GM11168 (cell line): ENCODE measurements at regions not wholly inside any gene's neighbourhood (a gene's known extent, or its start where the extent isn't known, plus 50 kb on each side); places are given as distances from the start of the nearest gene placed in this dataset.

ENCODE experiments used
- in situ Hi-C: fragments of 300-500 bp; cut with MboI; formaldehyde crosslinking; loops from one replicate; pipeline ENCODE4 v1.12.0; 2022; ENCODE audit warnings: low sequenced_read_pairs; ENCODE audit not compliant: unreplicated experiment

GRCh38 chr5:74304536-74304935 is 336.0 kb downstream of the ENC1 start:
- in situ Hi-C loops: no loop called here

GRCh38 chr5:74303578-74303977 is 336.9 kb downstream of the ENC1 start:
- in situ Hi-C loops: no loop called here

GRCh38 chr5:74301576-74301975 is 339.0 kb downstream of the ENC1 start:
- in situ Hi-C loops: no loop called here

DNA sequence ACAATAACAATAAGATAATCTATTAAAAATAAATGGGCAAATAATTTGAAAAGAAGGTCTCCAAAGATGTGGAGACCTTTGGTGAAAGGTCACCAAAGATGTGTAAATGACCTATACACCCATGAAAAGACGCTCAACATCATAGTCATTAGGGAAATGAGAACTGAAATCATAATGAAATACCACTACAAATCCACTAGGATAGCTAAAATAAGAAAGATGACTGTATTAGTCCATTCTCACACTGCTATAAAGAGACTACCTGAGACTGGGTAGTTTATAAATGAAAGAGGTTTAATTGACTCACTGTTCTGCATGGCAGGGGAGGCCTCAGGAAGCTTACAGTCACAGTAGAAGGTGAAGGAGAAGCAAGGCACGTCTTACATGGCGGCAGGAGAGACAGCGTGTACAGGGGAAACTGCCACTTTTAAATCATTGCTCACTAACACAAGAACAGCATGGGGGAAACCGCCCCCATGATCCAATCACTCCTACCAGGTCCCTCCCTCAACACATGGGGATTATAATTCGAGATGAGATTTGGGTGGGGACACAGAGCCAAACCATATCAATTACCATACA is 339.6 kb downstream of the ENC1 start:
- in situ Hi-C loops: no loop called here

DNA sequence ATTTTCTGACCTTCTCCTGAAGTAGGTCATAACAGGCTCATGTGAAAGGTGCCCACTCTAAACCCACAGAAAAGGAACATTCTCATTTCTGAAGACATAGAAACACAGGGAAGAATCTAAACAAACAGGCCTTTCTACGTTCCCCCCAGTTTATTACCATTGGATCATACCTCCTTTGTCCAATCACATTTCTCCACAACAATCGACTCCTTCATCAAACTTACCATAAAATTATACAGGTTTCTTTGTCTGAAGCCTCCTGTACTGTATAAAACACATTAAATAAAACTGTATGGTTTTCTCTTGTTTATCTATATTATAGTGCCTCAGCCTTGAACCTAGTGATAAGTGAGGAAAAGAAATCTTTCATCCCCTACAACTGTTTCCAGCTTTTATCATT is 340.7 kb downstream of the ENC1 start:
- in situ Hi-C loops: no loop called here

DNA sequence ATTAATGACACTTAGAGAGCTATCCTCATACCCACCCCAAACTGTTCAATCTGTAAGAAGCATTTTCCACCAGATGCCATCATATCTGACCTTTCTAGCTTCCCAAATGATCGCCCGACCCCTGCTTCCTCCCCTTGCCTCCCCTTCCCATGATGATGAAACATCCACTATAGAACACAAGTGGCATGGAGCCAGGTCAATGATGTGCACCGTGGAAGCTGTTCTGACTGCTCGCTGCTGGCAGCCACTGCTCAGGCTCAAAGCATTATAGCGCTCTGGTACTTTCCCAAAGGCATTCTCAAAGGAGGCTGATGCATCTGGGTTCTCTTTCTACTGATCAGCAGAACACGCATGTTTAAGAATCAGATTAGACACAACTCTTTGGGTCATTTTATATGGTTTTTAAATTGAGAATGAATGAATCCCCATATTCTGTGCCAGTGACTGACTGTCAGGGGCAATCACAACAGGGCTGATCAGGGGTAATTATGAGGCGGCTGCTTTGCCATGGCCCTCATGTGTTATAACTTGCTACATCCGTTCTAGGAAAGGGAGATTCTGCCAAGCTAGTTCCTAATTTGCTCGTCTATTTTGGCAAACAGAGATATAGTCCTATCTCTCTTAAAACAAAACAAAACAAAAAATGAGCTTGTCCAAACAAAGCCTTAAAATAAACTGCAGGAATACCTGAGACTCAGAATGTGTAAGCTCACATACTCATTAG is 343.7 kb downstream of the ENC1 start:
- in situ Hi-C loops: no loop called here

GRCh38 chr5:74295676-74296075 is 344.9 kb downstream of the ENC1 start:
- in situ Hi-C loops: no loop called here

- in situ Hi-C loops: no loop called here
These were observed 345.4 kb downstream of the ENC1 start for GRCh38 chr5:74295141-74295540.

- in situ Hi-C loops: no loop called here
These were observed 346.3 kb downstream of the ENC1 start for GRCh38 chr5:74294231-74294705.

DNA sequence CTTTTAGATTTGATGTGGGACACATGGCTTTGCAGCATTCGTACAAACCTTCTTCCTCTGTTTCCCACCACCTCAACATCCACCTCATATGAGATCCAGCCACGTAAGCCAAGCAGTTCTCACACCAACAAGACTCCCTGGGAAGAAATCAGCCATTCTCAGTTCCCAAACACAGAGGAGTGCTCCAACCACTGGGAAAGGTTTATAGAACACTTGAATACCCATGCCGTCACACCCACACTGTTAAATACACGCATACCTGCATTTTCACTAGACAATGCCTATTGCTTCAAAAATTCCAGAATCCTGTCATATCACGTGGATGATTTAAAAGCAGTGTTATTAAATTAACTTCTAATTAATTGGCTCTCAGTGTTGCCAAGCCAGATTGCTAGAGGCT is 347.3 kb downstream of the ENC1 start:
- in situ Hi-C loops: no loop called here

DNA sequence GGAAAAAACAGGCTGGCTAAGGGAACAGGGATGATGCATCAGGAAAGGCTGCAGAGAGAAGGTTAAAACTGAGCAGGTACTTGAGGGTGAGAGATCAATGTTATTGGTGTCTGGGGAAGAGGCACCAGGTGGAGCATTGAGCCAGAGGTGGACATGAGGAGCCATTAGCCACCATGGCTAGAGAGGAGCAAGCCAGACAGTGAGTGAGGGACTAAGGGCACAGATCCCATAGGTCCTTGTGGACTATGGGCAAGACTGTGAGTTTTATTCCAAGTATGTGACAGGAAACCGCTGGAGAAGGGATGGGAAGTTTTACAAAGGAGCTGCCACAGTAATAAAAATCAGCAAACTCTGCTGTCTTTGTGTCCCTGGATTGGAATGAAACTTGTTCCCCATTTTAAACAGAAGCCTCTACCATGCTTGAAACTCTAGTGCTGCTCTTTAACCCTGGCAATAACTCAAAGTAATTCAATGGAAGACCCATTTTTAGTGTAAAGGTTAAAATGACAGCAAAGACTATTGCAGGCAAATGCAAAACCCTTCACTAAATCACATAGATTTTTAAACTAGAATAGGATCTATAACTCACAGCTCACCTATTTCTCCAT is 349.8 kb downstream of the ENC1 start:
- in situ Hi-C loops: no loop called here

GRCh38 chr5:74289691-74290090 is 350.8 kb downstream of the ENC1 start:
- in situ Hi-C loops: no loop called here

- in situ Hi-C loops: no loop called here
These were observed 351.3 kb downstream of the ENC1 start for GRCh38 chr5:74289238-74289637.

DNA sequence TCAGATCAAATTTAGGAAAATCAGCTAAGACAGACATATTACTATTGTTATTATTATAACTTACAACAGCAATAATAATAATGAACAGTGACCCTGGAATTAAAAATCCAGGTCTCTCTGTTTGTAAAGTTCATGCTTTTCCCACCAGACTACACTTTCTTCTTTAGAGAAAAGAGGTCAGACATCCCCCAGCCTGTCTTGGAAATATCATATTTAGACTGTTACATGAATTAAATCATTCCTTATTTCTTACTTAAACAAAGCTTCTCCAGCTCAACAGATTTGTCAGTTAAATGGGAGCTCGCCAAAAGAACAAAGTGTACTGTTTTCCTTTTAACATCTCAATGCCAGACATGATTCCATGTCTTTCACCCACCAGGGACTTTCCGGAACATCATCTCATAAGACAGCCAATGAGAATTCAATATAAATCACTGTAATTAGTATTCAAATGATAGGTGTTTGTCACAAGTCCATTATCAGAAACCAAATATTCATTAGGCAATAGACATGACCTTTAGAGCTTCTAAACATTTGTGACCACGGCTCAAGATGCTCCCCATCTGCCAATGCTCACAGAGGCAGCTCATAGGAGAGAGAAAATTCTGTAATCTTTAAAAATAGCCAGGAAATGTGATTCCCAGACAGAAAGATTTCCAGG is 351.9 kb downstream of the ENC1 start:
- in situ Hi-C loops: no loop called here

DNA sequence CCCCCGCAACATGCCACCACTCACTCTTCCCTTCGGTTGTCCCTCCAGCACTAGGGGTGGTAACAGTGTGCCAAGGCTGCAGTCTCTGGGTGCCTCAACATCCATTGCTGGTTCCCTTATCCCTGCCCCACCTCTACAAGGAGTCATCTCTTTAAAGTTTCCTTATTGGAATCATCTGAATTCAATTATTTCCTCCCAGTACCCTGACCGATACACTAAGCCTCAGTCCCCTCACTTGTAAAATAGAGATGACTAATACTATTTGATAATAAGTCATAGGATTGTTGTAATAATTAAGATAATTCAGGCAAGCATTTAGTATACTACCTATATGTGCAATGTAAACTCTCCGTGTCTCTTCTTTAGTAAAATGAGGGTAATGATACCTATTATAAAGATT is 352.5 kb downstream of the ENC1 start:
- in situ Hi-C loops: no loop called here

DNA sequence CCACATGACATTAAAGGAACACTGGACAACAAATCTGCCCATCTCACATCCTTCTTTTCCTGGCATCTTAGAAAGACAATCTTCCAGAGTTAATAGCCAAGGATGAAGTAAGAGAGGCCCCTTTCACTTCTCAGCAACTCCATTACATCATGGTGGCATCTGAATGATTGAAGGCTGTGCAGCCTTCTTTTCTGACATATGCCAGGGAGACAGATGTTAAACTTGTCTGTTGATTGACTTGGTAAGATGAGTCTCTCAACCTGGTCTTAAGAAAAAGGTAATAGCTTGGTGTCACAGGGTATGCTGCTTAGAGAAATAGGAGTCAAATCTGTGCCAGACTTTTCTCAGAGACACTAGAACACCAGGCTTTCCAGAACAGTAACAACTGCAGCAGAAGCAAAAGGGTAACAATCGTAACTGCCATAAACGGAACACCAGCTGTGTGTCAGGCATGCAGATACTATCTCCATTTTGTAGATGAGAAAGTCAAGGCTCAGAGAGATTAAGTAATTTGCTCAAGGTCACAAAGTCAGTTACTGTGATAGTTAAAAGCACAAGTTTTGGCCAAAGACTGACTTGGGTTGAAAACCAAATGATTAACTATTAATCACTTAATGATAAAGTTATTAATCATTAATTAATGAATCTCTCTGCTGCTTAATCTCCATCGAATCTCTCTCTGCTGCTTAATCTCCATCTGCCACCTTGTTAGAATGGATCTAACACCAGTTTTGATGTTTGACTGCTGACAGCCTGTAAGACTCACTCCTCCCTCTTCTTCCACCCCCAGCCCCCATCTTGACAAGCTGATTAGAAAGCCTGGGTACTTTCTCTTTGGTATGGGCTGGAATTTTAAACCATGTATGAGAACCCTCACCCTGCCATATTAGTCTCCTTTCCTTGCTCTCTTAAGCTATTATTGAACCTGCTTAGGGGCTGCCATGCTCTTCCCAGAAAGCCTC is 353.5 kb downstream of the ENC1 start:
- in situ Hi-C loops: no loop called here

GRCh38 chr5:74285675-74286280 is 354.8 kb downstream of the ENC1 start:
- in situ Hi-C loops: no loop called here

GRCh38 chr5:74282490-74282889 is 358.0 kb downstream of the ENC1 start:
- in situ Hi-C loops: no loop called here

DNA sequence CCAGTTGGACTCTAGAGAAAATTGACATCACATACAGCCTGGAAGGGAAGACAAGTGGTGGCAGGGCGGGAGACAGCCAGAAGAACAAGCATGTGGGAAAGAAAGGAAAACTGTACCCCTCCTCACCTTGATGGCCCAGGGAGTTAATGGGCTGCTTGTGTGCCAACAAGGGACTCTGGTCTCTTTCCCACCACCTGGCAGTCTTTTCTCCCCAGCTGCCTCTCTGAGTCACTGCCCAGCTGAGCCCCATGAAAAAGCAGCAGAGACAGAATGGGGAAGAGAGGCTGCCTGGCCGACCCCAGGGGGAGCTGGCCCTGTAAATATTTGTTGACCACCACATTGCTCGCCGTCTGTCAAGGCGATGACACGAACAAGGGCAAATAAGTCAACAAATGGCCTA is 359.4 kb downstream of the ENC1 start:
- in situ Hi-C loops: no loop called here

GRCh38 chr5:74280306-74280705 is 360.2 kb downstream of the ENC1 start:
- in situ Hi-C loops: no loop called here
